Tibial nerve (tissue), 4 donors: ENCODE measurements at regions not wholly inside any gene's neighbourhood (a gene's known extent, or its start where the extent isn't known, plus 50 kb on each side); places are given as distances from the start of the nearest gene placed in this dataset.

Experiments
- DNase-seq, 2 donors: peaks; one replicate each; pipeline ENCODE4 v3.0.0-alpha.2; 2019; ENCODE audit warnings: low spot score in 2 of 2
- H3K27ac ChIP-seq, 4 donors: fragments of 200-600 bp; sonication (generic) in 3 of 4; one replicate each; pipeline ENCODE4 v1.5.1; 2017 to 2019; ENCODE audit warnings: mild to moderate bottlenecking in 1 of 4
- H3K27me3 ChIP-seq, 2 donors: fragments of 200-600 bp; sonication (generic) in 1 of 2; one replicate each; pipeline versions ENCODE4 v1.5.1 to v1.6.0; 2017 to 2019
- H3K36me3 ChIP-seq, 3 donors: fragments of 200-600 bp; sonication (generic); one replicate each; pipeline ENCODE4 v1.5.1; 2018 to 2019
- H3K4me1 ChIP-seq, 4 donors: fragments of 200-600 bp; sonication (generic) in 3 of 4; one replicate each; pipeline ENCODE4 v1.5.1; 2017 to 2019
- H3K4me3 ChIP-seq, 4 donors: fragments of 200-600 bp; sonication (generic) in 3 of 4; one replicate each; pipeline ENCODE4 v1.5.1; 2017 to 2019; ENCODE audit warnings: mild to moderate bottlenecking in 1 of 4, moderate library complexity in 1 of 4
- H3K9me3 ChIP-seq, 4 donors: fragments of 200-600 bp; sonication (generic) in 3 of 4; one replicate each; pipeline ENCODE4 v1.5.1; 2017 to 2019
- CTCF ChIP-seq, 5 experiments: fragments of 200-600 bp in 3 of 5; fragments of 450-650 bp in 2 of 5; sonication (generic) in 3 of 5; IDR thresholded peaks; one replicate each; pipeline ENCODE4 v1.5.1; 2016 to 2019; ENCODE audit warnings: antibody characterized with exemption in 5 of 5, mild to moderate bottlenecking in 3 of 5, moderate library complexity in 2 of 5
- EP300 ChIP-seq, 2 donors: sonication (generic); formaldehyde crosslinking; IDR thresholded peaks; one replicate each; pipeline ENCODE4 v1.6.1; 2017; ENCODE audit warnings: antibody characterized with exemption in 2 of 2, mild to moderate bottlenecking in 1 of 2
- POLR2A ChIP-seq, 2 donors: fragments of 450-650 bp; IDR thresholded peaks; one replicate each; pipeline ENCODE4 v1.6.1; 2017; ENCODE audit warnings: antibody characterized with exemption in 2 of 2, mild to moderate bottlenecking in 2 of 2, moderate library complexity in 2 of 2
- WGBS, 2 donors: methylation state at CpG; one replicate each; pipeline ENCODE4 v1.1.5; 2018; 5-methylcytosine and 5-hydroxymethylcytosine counted together

GRCh38 chr2:7667260-7667757 is 750.1 kb downstream of the RNF144A start:
- Histone ChIP-seq H3K4me3 (no peak overlapping the region), H3K27ac (no peak overlapping the region), H3K27me3 (no peaks in the 10 kb centered on the region), H3K4me1 (no peaks in the 10 kb centered on the region), H3K9me3 (no peaks in the 10 kb centered on the region), H3K36me3 (no peaks in the 10 kb centered on the region)
- 90% methylated on average over 5 of the region's 5 CpGs for WGBS, 2 donors
- no peak for DNase-seq
- TF ChIP-seq POLR2A (IDR thresholded peaks at IDR 0.05) = no peak
- no peak for TF ChIP-seq CTCF (IDR thresholded peaks at IDR 0.05)
- TF ChIP-seq EP300 (IDR thresholded peaks at IDR 0.05) = no peak

- H3K27ac ChIP-seq = no peak overlapping the region
- no peaks in the 10 kb centered on the region for H3K36me3 ChIP-seq
- no peaks in the 10 kb centered on the region for H3K4me1 ChIP-seq
- H3K9me3 ChIP-seq = no peaks in the 10 kb centered on the region
- no peaks in the 10 kb centered on the region for H3K27me3 ChIP-seq
- TF ChIP-seq CTCF (IDR thresholded peaks at IDR 0.05) (no peak), EP300 (IDR thresholded peaks at IDR 0.05) (peak in 1 of 2 donors; percentile 25)
- peak; percentile 22 to 34 for DNase-seq
- no peak overlapping the region for H3K4me3 ChIP-seq
- WGBS, 2 donors = 70 to 80% methylated on average over 11 of the region's 11 CpGs
Observed at GRCh38 chr2:7670905-7671641, 753.9 kb downstream of the RNF144A start.

GRCh38 chr2:7672027-7672684 is 754.9 kb downstream of the RNF144A start:
- no peak for DNase-seq

GRCh38 chr2:7672685-7673071 is 755.5 kb downstream of the RNF144A start:
- 92 to 93% methylated on average over 5 of the region's 5 CpGs for WGBS, 2 donors
- Histone ChIP-seq H3K27ac (no peak overlapping the region), H3K9me3 (no peaks in the 10 kb centered on the region), H3K4me1 (no peaks in the 10 kb centered on the region), H3K36me3 (no peaks in the 10 kb centered on the region), H3K27me3 (no peaks in the 10 kb centered on the region), H3K4me3 (no peak overlapping the region)
- TF ChIP-seq EP300 (IDR thresholded peaks at IDR 0.05) (no peak), CTCF (IDR thresholded peaks at IDR 0.05) (no peak), POLR2A (IDR thresholded peaks at IDR 0.05) (no peak)
- DNase-seq = no peak

More at GRCh38 chr2:7672027-7672684, 754.9 kb downstream of the RNF144A start:
- 76 to 81% methylated on average over 8 of the region's 8 CpGs for WGBS, 2 donors
- Histone ChIP-seq H3K4me3 (no peak overlapping the region), H3K36me3 (no peaks in the 10 kb centered on the region), H3K9me3 (no peaks in the 10 kb centered on the region), H3K27ac (no peak overlapping the region), H3K4me1 (no peaks in the 10 kb centered on the region), H3K27me3 (no peaks in the 10 kb centered on the region)
- TF ChIP-seq POLR2A (IDR thresholded peaks at IDR 0.05) = no peak
- peak in 3 of 5 experiments; percentile 10 to 56 (median 15) for TF ChIP-seq CTCF (IDR thresholded peaks at IDR 0.05)

GRCh38 chr2:7673101-7673500 is 755.9 kb downstream of the RNF144A start:
- H3K27me3 ChIP-seq = no peaks in the 10 kb centered on the region
- TF ChIP-seq EP300 (IDR thresholded peaks at IDR 0.05) (no peak), CTCF (IDR thresholded peaks at IDR 0.05) (no peak), POLR2A (IDR thresholded peaks at IDR 0.05) (no peak)
- H3K27ac ChIP-seq = no peak overlapping the region
- no peaks in the 10 kb centered on the region for H3K9me3 ChIP-seq
- WGBS, 2 donors = 91 to 94% methylated on average over 5 of the region's 5 CpGs
- no peak overlapping the region for H3K4me3 ChIP-seq
- no peaks in the 10 kb centered on the region for H3K36me3 ChIP-seq
- no peak for DNase-seq
- no peaks in the 10 kb centered on the region for H3K4me1 ChIP-seq
